ENCODE measurements at regions not wholly inside any gene's neighbourhood (a gene's known extent, or its start where the extent isn't known, plus 50 kb on each side); places are given as distances from the start of the nearest gene placed in this dataset.

- TF ChIP-seq CTCF (IDR thresholded peaks at IDR 0.05) (no peak), POLR2AphosphoS5 (IDR thresholded peaks at IDR 0.05) (no peak)
Measured at GRCh38 chr21:20618878-20619277, 379.3 kb upstream of the NCAM2 start.
